Right ventricle myocardium superior (tissue), 1 donor: ENCODE measurements at regions not wholly inside any gene's neighbourhood (a gene's known extent, or its start where the extent isn't known, plus 50 kb on each side); places are given as distances from the start of the nearest gene placed in this dataset.

Source experiments
- ATAC-seq: fragments of 200-7000 bp; cut with Tn5 transposase; one replicate; pipeline ENCODE4 v1.9.1; 2020; ENCODE audit warnings: mild to moderate bottlenecking; ENCODE audit not compliant: poor library complexity
- DNase-seq: peaks from one replicate; pipeline ENCODE4 v3.0.0-alpha.2; 2020
- intact Hi-C: fragments of 100-400 bp; cut with DNase I; formaldehyde crosslinking; loops from one replicate; pipeline ENCODE4 v1.11.2; 2022
- donor health status: DM: no; HTN: yes; CAD: no; lungs with severe emphysema.

DNA sequence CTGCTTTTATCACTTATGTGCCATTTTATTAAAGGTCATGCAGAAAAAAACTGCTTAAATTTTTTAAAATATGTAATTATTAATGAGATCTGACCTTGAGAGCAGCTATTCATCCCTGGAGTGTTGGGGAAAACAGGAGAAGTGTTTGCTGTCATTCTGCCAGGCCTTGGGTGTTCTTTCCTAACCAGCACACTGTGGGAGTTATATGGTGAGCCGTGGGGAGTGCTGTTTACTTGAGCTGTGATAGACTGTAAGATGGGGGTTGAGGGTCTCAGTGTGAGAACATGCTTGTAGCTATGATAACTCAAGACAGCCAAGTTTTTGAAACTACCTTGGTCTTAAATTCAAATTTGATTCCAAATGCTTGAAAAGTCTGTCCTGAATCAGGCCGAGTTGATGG is 101.3 kb upstream of the ARHGAP28 start:
- intact Hi-C loops = no loop called here
- ATAC-seq = no peak
- no peak for DNase-seq

DNA sequence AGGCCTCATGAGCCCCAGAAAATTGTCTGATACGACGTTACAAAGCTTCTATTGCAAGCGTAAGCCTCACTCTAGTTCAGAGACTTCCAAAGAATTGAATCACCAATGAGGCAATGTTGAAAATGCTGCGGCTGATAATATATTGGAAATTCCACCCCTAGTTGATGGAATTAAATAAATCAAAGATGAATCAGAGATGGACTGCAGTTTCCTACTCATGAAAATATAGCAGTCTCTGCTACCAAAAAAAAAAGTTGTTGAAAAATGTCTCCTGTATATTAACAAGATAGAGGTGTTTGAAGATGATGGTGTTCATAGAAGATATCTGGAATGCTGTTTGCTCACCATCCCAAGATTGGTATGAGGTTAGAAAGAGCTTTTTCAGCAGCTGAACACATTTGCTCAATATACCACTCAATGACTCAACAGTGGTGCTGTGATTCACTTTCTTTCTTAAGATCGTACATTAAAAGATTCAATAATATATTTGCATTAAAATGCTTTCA is 99.8 kb upstream of the ARHGAP28 start:
- ATAC-seq (no peak), DNase-seq (no peak)
- intact Hi-C loops = no loop called here

DNA sequence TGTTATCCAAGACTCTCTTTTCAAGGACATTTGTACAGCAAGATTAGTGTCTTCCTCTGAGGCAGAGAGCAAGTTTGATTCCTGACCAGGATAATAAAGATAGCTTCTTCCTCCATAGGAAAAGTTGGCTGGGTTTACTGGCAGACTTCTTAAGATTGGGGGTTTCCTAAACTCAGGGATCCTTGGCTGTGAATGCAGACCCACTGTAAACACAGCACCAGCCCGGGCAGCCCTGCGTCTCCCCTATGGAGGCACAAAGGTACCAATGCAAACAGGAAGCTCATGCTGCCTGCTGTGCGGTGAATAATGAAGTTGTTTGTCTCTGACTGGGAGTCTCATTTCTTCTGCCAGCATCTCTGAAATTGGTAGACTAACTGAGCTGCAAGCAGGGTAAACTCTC is 96.2 kb upstream of the ARHGAP28 start:
- DNase-seq (no peak), ATAC-seq (no peak)
- intact Hi-C loops = no loop called here

DNA sequence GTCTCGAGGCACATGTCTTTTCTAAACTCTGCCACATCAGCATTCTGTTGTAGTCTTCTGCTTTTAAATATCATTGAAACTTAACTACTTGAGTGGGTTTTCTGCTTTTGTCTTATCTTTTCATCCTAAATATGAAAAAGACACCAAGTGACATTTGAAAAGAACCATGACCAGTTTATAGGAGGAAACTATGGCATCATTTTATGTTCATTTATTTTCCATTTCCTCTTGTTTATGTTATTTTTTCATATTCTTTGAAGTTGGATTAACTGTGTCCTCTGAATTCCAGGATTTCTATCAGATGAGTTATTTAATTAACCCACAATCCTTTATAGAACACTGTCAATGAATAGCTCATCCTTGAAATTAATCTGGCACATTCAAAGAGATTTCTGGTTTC is 93.4 kb upstream of the ARHGAP28 start:
- ATAC-seq (no peak), DNase-seq (no peak)
- intact Hi-C loops = no loop called here

DNA sequence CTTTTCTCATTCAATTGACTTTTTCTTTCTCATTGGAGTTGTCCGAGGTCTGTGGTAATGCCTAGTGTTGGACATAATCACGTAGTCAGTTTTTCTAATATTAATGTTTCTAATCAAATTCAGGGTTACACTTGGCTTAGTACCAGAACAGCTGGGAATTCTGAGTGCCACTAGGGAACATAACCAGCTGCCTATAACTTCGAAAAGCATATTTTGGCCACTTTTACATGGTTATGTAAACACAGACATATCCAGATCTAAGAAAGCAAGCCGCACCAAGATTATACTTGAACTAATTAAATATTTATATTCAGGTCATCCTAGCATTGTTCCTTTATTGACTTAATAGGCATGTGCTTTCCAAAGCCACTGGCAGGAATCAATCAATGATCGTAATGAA is 91.1 kb upstream of the ARHGAP28 start:
- DNase-seq (no peak), ATAC-seq (no peak)
- intact Hi-C loops = no loop called here

DNA sequence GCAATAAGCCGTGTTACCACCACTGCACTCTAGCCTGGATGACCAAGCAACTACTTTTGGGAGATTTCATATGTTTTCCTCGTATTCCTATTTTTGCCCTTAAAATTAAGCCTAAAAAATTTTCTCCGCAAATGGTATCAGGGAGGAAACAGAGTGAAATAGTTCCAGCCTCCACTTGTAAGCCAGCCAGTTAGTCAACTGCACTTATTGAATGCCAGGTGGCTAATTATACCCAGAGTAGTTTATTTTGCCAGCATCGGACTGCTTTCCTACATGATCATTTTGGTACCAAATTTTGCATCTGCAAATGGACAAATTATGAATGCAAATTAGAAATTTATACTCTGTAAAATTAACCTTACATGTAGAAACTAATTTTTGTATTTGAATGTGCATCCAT is 90.2 kb upstream of the ARHGAP28 start:
- no peak for DNase-seq
- ATAC-seq = no peak
- intact Hi-C loops = no loop called here

DNA sequence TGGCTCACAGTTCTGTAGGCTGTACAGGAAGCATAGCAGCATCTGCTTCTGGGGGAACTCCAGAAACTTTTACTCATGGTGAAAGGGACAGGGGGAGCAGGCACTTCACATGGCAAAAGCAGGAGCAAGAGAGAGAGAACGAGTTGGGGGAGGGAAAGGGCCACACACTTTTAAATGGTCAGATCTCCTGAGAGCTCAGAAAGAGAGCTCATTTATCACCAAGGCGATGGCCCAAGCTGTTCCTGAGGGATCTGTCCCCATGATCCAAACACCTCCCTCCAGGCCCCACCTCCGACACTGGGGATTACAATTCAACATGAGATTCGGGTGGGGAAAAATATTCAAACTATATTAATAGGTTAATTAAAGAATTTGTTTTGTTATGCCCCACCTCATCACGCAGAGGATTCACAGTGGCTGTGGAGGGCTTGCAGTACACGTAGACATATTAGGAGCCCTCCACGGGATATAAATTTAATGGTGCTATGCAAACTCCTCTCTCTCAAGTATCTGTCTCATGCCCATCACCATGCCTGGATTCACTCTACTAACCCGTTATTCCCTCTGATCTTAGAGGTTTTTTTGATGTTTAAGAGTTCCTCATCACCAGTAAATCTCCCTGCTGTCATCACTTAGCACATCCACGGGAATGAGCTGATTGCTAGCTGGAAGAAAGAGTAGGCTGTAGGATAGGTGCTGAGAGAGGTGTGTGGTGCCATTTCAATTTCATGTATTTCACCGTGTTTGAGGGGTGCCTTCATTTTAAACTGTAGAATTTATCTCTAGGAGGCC is 84.5 kb upstream of the ARHGAP28 start:
- intact Hi-C loops = no loop called here
- ATAC-seq = no peak
- no peak for DNase-seq

DNA sequence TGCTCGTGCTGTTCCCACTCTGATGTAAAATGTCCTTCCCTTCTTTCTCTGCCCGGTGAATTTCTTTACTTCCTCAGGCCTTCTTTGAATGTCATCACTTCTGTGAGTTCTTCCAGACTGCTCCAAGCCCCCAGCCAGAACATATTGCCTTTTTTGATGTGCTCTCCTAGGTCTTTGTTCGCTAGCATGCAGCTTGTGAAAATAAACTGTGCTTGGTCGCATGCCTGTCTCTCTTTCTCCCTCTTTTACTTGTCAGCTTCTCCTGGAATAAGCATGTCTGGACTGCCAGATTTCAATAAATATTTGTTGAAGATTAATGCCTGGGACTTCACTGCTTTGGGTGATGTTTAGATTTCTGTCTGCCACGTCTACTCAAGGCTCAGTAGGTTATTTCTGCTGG is 82.7 kb upstream of the ARHGAP28 start:
- DNase-seq (no peak), ATAC-seq (no peak)
- intact Hi-C loops = no loop called here

DNA sequence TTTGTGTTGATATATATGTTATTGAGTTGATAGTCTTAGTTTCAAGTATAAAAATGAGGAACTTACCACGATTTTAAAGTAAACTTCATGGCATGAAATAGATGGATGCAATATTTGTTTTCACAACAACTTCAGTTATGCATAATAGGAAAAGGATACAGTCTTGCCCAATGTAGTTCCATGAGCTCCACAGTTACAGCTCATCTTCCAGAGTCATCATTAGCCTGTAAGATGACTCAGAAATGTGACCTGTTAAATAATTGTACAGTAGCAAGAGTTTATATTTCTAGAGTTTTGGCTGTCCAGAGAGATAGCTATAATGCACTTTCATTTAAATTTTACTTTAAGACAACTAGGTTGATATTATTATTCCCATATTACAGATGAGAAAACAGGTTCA is 80.9 kb upstream of the ARHGAP28 start:
- ATAC-seq (no peak), DNase-seq (no peak)
- intact Hi-C loops = no loop called here

DNA sequence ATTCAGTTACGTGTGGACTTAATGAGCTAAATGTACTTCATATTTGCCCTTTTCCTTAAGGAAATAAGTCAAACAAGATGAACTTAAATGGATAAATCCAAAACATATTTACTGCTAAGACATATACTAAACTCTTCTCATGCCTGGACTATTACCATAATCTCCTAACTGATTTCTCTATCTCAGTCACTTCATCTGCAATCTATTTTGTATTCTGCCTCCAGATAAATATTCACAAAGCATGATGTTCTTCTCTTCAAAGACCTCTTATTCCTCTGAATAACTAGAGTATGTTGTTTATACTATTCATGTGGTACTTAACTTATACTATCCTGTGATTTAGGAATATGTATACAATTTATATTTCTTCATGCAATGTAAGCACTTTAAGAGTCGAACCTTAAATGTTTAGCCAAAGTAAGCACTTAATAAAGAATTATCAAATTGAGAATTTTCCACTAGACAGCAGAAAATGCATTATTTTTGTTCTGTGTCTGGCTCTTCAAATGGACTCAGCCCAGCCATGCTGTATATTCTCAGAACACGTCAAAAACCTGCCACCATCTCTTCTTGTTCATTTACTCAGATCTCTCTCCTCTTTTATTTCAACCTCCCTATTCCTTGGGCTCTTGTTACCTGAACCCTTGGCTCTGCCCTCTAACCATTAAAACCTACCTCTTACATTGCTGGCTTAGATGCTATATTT is 79.9 kb upstream of the ARHGAP28 start:
- DNase-seq = no peak
- no peak for ATAC-seq
- intact Hi-C loops = no loop called here

DNA sequence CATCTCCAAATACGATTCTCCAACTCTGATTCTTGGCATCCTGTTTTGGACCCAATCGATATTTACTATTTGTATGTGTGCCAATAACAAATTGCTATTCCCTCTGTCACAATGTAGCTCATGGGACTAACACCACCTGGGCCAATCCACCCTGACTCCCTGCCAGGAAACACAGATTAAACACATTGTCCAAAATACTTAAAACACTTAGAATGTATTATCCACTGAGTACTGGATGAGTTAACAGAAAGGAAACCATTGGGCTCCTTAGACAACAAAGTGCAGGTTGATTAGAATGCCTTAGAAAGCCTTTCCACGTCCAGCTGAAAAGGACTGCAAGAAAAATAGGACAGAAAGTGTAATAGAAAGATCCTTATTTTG is 79.4 kb upstream of the ARHGAP28 start:
- no peak for ATAC-seq
- intact Hi-C loops = no loop called here
- DNase-seq = no peak

DNA sequence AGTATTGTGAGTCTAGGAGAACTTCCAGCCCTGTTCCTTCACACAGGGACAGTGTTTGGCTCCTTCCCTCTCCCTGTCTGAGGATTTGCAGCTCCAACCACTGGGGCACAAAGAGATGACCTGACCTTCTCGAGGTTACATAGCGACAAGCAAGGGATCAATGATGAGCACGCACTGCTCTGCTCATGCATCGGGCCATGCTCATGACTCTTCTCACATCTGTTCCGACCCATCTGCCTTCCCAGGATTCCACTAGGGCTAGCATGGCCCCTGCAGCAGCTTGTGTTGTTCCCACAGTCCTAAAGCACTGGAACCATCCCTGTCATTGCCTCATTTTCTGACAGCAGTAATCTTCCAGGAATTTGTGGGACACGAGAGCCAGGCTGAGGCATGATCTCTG is 78.8 kb upstream of the ARHGAP28 start:
- no peak for DNase-seq
- ATAC-seq = no peak
- intact Hi-C loops = no loop called here

DNA sequence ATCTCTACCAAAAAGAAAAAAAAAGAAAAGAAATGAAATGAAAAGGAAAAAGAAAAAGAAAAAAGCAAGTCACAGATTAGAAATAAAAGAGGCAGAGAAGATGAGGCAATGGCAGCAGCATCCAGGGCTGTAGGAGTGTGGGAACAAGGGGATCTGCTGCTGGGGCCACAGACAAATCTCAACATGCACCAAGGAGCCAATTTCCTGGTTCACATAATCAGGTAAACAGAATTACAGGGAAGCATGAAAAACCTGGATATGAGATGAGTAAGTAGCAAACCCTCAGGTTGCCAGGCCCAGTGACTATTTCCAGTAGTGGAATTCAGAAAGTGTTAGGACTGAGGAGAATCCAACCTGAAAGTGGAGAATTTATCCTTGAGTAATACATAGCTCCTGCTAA is 77.4 kb upstream of the ARHGAP28 start:
- DNase-seq (no peak), ATAC-seq (no peak)
- intact Hi-C loops = no loop called here

DNA sequence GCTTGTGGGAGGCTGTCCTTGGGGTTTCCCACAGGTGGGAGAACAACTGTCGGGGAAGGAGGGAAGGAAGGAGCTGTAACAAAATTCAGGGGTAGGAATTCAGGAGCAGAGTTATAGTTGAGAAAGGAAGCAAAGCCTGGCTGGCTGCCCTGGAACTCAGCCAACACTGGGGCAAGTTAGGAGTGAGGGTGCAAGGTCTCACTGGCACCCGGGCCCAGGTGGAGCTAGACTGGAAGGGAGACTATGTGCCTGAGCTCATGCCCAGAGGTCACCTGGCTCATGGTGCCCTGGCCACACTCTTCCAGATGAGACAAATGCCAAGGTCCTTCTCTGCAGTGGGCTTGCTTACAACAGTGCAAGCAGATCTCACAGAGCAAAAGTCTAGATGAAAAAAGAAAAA is 75.6 kb upstream of the ARHGAP28 start:
- DNase-seq (no peak), ATAC-seq (no peak)
- intact Hi-C loops = no loop called here

DNA sequence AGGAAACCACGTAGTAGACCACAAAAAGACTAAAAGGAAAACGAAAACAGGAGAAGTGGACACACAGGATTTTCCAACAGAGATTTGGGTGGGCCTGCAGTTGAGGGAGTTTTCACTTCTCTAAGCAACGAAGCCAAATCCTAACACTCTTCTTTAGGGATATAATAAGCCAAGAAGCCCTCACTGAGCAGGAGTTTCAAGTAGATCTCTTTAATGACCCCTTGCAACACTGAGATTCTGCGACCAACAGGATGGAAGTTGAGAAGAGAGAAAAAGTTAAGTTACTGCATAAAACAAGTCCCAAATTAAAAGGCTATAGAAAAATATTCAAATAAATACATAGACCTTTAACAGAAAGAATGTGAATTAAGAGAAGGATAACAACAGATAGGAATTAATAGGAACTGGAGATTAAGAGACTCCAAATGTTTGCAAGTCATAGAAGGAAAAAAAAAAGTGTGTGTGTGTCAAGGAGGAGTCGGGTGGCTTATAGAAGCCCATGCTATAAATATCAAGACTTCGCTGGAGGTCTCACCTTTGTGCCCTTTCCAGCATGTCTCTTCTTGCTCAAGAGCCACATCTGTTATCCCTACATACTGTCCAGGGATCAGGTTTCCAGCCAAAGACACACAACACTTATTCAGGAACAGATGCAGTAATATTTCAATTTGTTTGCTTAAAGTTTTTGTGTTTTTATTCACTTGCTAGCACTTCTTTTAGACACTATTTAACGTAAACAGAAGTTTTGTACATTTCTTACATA is 69.4 kb upstream of the ARHGAP28 start:
- intact Hi-C loops = no loop called here

DNA sequence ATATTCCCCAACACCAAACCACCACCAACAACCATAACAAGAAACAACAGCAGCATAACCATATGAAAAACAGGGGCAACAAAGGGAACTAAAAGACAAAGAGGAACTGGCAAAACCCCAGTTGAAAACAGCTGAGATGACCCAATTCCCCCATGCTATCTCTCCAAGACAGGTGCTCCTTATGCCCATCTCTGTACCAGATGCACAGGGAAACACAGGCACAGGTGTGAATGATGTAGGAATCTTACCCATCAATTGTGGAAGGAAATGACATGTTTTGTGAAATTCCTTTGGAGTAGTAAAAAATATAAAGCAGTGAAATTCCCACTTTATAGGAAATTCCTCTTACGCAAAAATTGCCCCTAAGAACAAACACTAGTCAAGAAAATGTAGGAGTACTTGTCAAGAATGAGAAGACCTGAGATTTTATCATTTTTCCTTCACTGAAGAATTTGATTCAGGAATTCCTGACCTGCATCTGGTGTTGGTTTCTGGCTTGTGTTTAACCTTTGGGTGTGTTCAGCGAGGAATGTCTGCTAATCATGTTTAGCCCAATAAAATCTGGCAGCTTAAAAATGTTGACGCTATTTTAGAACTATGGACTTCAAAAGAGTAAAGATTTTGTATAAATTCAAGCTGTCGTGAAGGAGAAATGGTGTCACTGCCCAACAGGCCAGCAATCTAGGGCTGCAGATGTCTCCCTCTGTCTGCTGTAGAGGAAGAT is 67.7 kb upstream of the ARHGAP28 start:
- ATAC-seq = no peak
- DNase-seq = no peak
- intact Hi-C loops = no loop called here

More for the DNA sequence above, 69.4 kb upstream of the ARHGAP28 start:
- ATAC-seq (no peak), DNase-seq (no peak)

DNA sequence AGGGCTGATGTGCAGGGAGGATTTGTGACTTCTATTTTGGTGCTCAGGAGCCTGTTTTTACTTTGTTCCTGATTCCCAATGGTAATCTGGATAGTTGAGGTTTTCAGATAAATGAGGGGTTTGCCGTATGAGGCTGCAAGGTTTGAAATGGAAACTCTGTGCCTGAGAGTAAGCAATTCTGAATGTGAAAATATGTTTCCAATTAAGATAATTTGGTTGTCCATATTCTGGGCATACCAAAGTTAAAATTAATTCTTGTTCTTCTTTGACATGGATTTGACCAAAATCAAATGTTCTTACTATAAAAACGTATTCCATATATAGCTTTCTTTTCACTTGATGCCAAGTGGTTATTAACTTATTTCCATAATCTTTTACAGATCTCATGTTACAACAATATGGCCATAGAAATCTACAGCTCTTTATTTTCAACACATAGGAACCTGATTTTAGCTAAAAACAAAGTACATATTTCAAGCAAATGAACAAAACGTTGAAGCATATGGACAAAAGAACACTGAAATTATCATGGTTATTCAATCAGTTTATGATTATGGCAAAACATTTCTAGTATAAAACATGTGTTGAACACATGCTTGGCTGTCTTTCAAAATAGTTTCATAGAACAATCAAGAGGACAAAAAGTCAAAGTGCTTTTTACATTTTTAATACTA is 63.4 kb upstream of the ARHGAP28 start:
- DNase-seq (no peak), ATAC-seq (no peak)
- intact Hi-C loops = no loop called here

DNA sequence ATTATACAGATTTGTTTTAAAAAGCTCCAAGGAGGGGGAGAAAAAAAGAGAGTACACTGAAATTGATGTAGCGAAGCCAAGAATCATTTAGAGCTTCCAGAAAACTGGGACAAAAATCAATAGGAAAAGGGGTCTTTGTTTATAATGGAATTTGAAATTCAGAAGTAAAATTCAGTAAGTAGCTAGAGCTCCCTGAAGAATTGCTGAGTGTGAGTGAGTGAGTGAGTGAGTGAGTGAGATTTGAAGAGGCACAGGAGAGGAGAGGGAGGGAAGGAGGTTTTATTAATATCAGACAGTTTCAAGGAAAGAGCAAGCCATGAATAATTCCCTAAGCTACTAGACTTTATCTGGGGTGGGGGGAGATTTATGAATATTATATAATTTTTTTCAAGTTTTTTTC is 60.7 kb upstream of the ARHGAP28 start:
- intact Hi-C loops = no loop called here
- ATAC-seq = no peak
- no peak for DNase-seq
